ENCODE measurements at regions not wholly inside any gene's neighbourhood (a gene's known extent, or its start where the extent isn't known, plus 50 kb on each side); places are given as distances from the start of the nearest gene placed in this dataset.

DNA sequence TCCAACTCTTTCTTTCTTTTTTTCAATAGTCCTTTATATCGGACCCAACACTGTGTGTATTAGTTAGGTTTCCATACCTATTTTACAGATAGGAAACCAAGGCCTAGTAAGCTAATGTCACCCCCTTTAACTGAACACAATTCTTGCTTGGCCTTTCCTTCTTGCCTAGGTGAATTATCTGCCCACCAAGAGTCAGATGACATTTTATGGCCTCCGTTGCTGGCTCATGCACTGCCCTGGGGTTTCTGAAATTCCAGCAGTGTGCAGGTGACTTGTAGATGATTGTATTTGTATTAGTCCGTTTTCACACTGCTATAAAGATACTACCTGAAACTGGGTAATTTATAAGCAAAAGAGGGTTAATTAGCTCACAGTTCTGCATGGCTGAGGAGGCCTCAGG, 293.8 kb downstream of the GAS1 start:
- DNase-seq = no peak

DNA sequence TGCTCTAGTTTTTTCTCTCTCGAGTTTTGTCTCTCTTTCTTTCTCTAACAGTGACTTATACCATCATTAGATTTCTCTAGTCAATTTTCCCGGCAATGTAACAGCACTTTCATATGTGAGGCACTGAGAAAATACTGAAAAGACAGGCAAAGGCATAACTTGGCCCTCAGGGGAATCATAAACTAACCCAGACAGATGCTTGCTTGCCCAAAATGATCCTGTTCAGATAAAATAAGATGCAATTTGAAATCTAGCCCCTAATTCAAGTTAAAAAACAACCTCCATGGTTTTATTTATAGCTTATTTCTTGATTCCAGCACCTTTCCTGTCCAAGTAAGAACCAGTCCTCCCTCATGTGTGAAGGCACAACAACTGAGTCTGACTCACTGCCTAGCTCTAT, 294.6 kb downstream of the GAS1 start:
- no peak for DNase-seq

DNA sequence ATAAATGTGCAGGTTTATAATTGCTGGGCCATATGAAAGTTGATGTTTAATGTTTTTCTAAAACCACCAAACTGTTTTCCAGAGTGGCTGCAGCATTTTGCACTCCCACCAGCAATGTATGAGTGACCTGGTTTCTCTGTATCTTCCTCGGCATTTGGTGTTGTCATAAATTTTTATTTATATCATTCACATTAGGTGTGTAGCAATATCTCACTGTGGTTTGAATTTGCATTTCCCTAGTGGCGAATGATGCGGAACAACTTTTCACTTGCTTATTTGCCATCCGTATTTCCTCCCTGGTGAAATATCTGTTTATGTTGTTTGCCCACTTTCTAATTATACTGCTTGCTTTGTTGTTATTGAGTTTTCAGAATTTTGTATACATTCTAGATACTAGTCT, 295.7 kb upstream of the TUT7 start:
- no peak for DNase-seq

DNA sequence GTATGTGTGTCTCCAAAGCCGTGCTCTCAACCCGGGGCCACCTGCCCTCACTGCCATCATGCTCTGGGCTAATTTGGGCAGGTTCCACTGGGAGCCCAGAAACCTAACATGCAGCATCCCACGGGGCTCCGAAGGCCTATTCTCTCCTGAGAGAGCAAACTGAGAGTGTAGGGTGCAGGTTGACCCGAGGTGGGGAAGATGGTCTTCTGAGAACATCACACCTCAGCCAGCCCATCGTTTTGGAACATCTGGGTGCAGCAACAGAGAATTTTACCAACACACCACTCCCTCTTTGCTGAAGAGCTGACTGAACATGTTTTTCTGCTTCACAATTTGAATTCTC, 294.6 kb upstream of the TUT7 start:
- DNase-seq = no peak

DNA sequence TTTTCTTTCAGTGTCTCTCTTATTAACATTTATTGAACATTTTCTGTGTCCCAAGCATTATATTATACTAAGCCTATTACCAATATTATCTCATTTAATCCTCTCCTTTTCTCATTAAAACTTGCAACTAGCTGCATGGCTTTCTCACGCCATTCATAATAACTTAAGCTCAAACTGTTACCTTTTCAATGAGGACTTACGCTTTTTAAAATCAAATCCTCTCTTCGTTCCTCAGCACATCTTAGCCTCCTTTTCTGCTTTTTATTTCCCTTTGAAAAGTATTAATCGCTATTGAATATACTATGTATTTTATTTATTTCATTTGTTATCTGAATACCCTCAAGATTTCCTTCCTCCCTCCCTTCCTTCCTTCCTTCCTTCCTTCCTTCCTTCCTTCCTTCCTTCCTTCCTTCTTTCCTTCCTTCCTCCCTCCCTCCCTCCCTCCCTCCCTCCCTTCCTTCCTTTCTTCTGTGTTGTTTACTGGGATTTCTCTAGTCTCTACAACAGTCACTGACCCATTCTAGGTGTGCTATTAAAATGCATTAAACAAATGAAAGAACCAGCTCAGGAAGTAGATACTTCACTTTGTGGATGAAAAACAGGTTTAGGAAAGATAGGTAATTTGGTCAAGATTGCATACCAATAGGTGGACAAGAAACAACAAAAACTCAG, 294.1 kb upstream of the TUT7 start:
- no peak for DNase-seq

DNA sequence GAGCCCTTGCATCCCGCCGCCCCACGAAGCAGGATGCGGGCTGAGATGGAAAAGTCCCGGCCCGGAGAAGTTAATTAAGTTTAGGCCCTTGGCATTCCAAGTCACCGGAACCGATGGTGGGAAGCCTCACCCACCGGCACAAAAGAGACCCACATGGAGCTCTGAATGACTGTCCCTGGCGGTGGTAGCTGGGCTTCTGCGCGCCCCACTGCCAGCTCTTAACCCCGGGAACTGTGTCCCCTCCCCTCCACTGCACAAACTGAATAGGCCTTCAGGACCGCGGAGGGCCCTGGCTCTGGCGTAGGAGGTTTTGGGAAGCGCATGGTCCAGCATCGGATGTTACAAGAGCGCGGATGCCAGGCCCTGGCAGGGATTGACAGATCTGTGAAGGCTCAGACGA, 291.1 kb upstream of the TUT7 start:
- no peak for DNase-seq

DNA sequence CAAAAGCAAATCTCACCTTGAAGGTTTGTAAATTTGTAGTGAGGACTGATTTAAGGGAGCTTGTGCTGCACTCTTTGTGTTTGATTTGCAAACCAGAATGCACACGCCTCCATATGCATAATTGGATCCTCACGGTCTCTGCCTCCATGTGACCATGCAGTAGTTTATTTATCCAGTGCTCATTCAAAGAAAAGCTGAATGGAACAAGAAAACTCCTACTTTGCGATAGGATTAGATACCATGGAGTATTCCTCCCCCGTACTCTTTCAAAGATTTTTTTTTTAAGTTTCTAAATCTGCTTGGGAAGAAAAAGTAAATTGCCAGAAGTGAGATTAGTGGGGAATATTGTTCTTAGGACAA, 290.4 kb upstream of the TUT7 start:
- no peak for DNase-seq

DNA sequence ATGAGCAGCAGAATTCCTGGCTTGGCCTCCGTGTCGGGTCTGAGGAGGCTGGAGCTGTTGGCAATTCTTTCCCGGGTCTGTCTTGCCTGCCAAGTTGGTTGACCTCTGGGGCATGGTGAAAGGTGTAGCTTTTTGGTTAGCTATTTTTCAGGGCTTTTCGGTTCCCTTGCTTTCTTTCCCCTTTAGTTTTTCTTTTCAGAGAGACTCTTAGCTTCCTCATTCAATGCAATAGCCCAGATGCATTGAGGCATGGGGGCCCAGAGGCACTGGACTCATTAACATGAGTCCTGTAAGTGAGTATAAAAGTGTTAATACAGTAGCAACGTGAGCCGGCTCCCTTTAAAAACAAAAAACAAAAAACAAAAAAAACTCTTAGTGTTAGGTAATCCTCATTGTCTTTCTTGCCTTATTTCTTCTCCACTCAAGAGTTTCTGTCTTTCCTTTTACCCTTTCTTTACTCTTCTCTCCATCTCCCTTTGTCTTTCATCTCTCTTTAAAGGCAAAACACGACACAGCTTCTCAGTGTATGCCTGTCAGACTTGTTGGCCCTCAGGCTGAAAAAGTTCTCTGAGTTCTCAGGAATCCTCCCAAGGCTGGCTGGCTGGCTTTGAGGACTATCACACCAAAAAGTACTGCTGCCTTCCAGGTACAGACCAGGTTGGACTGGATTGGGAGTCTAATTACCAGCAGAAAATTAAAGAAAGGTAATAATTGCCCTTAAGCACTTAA, 289.9 kb upstream of the TUT7 start:
- DNase-seq = no peak

DNA sequence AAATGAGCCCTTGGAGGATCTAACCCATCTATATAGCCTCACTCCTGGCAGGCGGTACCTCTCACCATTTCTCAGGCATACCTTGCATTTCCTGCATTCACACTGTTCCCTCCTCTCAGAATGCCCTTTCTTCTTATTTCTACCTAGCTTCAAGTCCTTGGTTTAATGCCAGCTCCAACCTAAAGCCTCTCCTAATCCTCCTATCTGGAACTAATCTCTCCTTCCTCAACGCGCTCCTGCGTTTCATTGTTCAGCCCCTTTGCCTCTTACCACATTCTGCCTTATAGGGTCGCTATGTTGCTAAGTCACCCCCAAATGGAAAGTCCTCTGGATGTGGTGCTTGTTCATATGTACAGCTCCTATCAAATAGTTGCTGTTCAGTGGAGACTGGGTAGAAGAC, 288.5 kb upstream of the TUT7 start:
- no peak for DNase-seq

DNA sequence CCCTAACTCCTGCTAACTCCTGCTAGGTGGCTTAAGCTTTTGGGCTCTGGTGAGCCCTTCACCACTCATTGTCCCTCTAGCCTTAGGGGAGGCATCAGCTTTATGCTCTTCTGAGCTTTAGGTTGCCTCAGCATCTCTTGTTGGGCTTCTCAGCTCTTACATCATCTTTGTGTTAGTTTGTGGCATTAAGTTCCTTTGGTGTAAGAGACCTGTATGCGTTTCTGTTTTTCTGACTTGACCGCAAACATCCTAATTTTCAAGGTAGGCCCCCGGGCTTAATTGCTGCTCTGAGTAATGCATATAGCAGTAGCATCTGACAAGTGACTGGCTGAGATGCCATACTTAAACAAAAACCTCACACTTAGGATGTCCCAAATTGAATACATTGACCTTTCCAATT, 287.8 kb upstream of the TUT7 start:
- no peak for DNase-seq

DNA sequence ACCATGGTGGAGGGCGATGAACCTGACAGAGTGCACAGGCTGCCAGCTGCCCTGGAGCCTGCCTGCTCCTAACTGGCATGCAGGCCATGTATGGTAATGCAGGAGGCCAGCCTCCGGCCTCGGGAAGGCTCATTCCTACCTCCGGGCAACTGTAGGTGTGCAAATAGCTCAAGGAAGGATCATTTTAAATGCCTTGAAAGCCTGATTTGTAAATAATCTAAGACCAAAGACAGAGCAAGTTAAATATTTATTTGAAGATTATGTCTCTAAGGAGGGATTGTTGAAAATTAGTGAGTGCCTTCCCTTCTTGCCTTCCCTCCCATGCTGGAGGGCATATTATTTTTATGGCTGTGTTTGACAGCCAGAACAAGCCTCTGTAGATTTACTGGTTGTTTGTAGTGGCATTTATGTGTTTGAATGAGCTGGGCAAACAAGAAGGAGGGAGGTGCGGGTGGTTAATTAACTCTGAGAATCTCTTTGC, 285.7 kb upstream of the TUT7 start:
- peak; percentile 56 for DNase-seq

DNA sequence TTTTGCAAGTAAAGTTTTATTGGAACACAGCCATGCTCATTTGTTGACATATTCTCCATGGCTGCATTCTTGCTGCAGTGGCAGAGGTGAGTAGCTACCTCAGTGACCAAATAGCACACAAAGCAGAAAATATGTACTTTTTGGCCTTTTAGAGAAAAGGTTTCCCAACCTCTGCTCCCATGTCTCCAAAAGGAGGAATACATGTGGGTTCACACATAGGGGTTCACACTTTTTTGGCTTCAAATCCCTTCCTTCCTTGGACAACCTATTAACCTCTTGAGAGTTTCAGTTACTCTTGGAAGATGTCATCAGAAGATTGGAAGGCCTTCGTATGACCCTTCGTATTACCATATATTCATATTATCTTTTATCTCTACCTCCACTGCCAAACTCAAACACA, 285.1 kb upstream of the TUT7 start:
- DNase-seq = no peak

DNA sequence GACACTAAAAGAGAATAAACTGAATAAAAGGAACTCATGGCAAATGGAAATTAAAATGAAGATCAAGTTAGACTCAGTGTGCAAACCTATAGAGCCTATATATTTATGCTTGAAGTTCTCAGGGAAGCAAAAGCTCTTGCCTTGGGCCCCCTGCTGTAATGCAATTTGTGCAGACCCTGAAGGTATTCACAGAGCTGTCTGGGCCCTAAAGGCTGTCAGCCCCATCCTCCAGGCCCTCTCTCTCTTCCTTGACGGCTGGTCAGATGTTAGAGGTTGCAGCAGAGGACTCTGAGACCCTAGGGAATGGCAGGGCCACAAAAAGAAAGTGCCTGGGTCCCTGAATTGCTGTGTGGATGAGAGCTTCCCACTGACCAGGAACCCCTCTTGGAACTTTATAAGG, 283.9 kb upstream of the TUT7 start:
- DNase-seq = no peak

DNA sequence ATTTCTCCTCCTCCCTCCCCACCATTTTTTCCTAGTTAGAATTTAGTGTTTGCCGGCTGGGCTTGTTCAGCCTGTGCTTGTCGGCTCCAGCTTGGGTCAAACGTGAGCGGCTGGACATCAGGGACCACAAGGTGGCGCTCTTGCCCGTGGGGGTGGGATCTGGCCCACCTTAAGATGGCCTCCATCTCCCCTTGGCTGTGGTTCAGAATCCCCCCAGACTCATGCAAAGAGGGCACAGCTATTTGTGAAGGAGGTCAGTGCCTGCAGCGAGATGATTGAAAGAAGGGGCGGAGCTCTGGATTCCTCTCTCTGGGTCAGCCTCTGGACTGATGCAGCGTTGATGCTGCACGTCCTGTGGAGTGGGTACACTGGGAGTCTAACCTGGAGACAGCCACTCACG, 283.3 kb upstream of the TUT7 start:
- peak; percentile 71 for DNase-seq

DNA sequence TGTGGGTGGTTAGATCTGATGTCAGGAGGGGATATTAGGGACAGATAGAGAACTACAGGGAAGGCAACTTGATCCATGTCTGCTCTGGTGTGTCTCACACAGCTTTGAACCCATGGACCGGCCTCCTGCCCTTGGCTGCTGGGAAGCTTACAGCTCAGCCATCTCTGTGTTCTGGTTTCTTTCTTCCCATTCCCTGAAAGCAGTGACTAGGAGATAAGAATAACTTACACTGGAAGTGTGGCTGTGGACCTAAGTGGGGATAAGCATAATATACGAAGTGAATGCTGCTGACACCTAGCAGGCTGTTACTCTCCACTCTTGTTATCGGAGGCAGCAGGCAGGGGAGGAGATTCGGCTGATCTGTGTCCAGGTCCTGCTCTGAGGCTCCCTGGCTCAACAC, 282.3 kb upstream of the TUT7 start:
- no peak for DNase-seq

DNA sequence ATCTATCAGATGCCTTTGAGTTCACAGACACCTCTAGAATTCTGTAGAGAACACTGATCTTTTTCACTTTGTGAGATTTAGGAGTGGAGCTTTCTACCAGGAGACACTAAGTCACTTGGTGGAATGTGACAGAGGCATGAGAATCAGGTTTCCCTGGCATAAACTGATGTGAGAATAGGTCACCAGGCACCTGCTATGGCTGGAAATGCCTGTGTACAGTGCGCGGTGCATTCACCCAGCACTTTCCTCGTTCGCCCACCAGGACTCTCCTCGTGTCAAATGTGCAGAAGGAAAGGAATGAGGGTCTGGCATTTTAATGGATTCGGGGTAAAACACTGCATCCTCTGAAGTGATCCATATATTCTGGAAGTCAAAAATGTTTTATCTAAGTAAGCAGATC, 281.8 kb upstream of the TUT7 start:
- DNase-seq = no peak

DNA sequence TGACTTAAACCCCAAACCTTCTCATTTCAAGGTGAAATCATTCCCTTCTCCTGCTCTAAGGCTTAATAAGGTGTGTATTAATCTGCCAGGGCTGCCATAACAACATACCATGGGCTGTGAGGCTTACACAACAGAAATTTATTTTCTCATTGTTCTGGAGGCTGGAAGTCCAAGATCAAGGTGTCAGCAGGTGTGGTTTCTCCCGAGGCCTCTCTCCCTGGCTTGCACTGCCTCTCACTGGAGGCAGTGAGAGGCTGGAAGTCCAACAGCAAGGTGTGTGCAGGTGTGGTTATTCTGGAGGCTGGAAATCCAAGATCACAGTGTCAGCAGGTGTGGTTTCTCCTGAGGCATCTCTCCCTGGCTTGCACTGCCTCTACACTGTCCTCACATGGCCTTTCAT, 280.3 kb upstream of the TUT7 start:
- no peak for DNase-seq

DNA sequence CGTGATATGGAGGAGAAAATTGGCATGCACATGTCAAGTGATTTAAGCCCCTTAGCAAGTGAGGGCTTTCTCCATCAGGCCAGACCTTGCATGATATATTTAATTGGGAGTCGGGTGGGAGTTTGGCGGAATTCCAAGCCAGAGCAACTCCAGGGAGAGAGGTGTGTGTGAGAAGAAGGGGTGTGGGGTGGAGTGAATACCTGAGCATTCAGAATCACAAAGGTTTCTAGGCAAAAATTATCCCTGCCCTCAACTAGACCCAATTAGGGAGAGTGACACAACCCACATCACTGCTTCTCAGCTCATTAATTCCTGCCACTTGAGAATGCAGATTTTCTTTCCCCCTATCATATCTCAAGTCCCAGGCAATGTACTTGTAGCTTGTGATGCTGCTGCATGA, 279.7 kb upstream of the TUT7 start:
- no peak for DNase-seq

DNA sequence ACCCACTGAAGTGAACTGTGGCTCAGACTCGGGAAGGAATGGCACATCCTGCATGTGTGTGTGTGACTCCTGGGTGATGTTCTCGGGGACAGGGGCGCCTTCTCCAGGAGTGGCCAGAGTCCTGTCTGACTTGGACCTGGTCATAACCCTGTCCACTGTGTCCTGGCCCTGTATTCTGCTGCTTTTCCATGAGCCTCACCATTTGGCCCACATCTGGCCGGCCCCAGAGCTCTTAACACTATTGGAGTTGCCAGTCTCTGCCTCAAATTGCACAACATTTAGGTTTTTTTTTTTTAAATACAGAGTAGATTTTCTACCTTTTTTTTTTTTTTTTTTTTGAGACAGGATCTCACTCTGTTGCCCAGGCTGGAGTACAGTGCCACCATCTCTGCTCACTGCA, 278.3 kb upstream of the TUT7 start:
- no peak for DNase-seq

DNA sequence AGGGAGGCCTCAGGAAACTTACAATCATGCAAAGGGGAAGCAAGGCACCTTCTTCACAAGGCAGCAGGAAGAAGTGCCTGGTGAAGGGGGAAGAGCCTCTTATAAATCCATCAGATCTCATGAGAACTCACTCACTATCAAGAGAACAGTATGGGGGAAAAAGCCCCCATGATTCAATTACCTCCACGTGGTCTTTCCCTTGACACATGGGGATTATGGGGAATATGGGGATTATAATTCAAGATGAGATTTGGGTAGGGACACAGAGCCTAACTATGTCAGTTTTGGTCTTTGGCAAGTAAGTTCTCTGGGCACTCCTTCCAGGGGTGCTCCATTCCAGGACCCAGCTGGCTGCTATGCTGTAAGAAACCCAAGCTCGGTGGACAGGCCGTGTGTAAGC, 275.3 kb upstream of the TUT7 start:
- no peak for DNase-seq

DNA sequence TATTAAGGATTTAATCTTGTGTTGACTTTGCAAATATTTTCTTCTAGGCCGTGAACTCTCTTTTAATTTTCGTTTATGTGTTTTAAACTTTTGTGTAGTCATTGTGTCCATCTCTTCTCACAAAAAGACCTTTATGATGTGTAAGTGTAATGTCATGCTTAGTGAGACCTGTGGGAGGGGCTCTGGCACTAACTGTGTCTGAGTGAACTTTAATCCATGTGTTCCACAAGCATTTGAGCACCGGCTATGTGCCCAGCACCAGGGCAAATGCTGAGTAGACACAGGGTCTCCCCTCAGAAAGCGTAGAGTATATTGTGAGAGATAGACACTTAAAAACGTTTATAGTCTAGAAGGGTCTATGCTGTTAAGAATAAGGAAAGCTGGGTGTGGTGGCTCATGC, 272.6 kb upstream of the TUT7 start:
- DNase-seq = no peak

DNA sequence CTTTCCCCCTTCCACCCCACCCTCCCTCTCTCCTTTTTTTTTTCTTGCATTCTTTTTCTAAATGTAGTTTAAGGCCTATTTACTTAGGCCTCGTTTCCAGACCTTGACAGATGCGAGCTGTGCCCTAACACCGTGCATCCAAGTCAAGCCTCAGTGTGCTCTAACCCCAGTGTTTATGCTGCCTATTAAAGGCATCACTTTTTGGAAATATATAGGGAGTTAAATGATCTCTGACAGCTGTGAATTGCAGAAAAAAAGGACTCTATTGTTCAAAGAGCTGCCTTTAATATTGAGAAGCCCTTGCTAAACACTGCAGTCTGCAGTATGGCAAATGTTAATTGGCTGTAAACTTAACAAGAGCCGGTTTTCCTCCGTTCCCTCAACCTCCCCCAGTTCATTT, 270.4 kb upstream of the TUT7 start:
- no peak for DNase-seq

DNA sequence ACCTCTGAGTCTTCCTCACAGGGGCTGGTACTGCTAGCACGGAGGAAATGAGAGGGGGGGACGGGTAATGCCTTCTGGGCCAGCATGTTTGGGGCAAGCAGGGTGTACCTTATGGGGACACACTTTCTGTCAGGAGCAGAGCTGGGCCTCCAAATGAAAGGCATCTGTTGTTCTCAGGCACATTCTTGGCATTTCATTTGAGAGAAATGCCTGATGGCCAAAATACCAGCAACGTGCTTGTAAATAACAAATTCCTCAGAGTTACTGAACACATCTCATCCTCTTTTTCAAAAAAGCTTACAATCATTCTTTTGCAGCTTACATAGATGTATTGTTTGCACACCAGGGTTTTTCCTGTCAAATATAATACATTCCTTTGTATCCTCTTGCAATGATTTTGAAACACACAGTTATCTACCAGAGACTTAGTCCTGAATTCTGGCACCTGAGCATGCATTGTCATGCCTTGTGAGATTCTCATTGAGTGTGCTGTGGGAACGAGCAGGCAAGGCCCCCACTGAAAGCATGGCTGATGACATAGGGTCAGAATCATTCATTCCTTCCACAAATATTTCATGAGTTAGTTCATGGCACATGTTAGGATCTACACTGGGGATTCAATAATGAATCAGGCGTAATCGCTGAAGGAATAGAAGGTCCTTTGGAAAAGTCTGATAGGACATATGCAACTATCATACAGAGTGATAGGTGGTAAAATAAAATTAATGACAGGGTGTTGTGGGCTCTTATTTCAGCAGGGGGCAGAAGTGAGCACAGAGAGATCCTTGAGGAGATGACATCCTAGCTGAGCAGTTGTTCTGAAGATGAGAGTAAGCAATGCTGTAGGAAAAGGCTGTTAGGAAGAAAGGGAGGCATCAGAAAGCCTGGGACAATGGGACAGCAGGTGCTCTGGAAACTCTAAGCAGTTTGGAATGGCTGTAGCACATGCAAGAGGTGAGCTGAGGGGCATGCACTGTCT, 260.9 kb upstream of the TUT7 start:
- no peak for DNase-seq

All from right kidney (tissue), 1 donor.